ENCODE measurements at regions not wholly inside any gene's neighbourhood (a gene's known extent, or its start where the extent isn't known, plus 50 kb on each side); places are given as distances from the start of the nearest gene placed in this dataset.

DNA sequence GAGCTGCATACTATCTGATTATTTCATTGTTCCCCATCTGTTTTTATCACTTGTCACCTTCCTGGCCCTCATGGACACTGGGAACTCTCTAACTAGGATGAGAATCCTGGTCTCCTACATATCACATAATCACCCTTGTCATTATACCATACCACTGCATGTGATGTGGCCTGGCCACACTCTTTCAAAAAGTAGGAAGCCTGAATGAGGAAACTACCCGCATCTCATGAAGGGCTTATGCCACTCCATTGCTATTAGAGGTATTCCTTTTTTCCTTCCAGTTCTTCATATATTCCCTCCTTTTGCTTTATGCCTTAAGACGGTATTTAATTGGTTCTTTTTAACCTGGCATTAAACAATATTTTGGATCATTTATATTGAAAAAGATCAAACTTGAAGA is 1341.4 kb upstream of the NUDT12 start:
- no peak overlapping the region for H3K4me2 ChIP-seq (ENCODE audit: insufficient read depth, low read length)
- H3K27me3 ChIP-seq (ENCODE audit: control insufficient read depth in 2 of 2, insufficient read depth in 2 of 2, low read length in 2 of 2) = no peaks in the 10 kb centered on the region
- TF ChIP-seq, protein P1, sequence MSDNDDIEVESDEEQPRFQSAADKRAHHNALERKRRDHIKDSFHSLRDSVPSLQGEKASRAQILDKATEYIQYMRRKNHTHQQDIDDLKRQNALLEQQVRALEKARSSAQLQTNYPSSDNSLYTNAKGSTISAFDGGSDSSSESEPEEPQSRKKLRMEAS (IDR thresholded peaks at IDR 0.05; ENCODE audit: insufficient read depth, insufficient read length) = no peak
- no peak for TF ChIP-seq JUN (IDR thresholded peaks at IDR 0.05; ENCODE audit: borderline replicate concordance, insufficient read depth, insufficient read length, low read depth)
- no peak for TF ChIP-seq POLR2AphosphoS5 (IDR thresholded peaks at IDR 0.05; ENCODE audit: insufficient read depth, low read depth, low read length)
- TF ChIP-seq, protein P2, sequence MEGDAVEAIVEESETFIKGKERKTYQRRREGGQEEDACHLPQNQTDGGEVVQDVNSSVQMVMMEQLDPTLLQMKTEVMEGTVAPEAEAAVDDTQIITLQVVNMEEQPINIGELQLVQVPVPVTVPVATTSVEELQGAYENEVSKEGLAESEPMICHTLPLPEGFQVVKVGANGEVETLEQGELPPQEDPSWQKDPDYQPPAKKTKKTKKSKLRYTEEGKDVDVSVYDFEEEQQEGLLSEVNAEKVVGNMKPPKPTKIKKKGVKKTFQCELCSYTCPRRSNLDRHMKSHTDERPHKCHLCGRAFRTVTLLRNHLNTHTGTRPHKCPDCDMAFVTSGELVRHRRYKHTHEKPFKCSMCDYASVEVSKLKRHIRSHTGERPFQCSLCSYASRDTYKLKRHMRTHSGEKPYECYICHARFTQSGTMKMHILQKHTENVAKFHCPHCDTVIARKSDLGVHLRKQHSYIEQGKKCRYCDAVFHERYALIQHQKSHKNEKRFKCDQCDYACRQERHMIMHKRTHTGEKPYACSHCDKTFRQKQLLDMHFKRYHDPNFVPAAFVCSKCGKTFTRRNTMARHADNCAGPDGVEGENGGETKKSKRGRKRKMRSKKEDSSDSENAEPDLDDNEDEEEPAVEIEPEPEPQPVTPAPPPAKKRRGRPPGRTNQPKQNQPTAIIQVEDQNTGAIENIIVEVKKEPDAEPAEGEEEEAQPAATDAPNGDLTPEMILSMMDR (IDR thresholded peaks at IDR 0.05; ENCODE audit: extremely low read depth in 1 of 2, insufficient read depth in 1 of 2, low read depth in 1 of 2, low read length in 2 of 2) = no peak
- no peak for TF ChIP-seq MYC (IDR thresholded peaks at IDR 0.05; ENCODE audit: low read depth, low read length)
- no peak for TF ChIP-seq FOS (IDR thresholded peaks at IDR 0.05; ENCODE audit: borderline replicate concordance, insufficient read depth, low read length)
- TF ChIP-seq POLR2A (IDR thresholded peaks at IDR 0.05; ENCODE audit: low read depth, low read length) = no peak
- dilution Hi-C loops (cut with MboI; ENCODE audit: extremely low pct_ligation_motif_present, low sequenced_read_pairs) (no loop called here), intact Hi-C loops (cut with micrococcal nuclease) (no loop called here)
- no peak overlapping the region for H3K27ac ChIP-seq (ENCODE audit: insufficient read depth, low read depth, low read length)
- ChIA-PET CTCF (interaction anchor here (1.0 kb wide), 1 partner anchor 15 kb away, joined by 3 read pairs; no protein-coding TSS in a partner anchor), POLR2A (no interaction called here)
- H3K36me3 ChIP-seq (ENCODE audit: control insufficient read depth in 2 of 2, extremely low read depth in 1 of 2, insufficient read depth in 2 of 2, low read length in 2 of 2) = no peaks in the 10 kb centered on the region
- H3K9me3 ChIP-seq (replicated peaks; ENCODE audit: control insufficient read depth, insufficient read depth, low read length) = no peaks in the 10 kb centered on the region
- H2AFZ ChIP-seq (ENCODE audit: low read depth, low read length) = no peak overlapping the region
- H3K79me2 ChIP-seq (ENCODE audit: control insufficient read depth, insufficient read depth, low read length) = no peaks in the 10 kb centered on the region
- no peaks in the 10 kb centered on the region for H4K20me1 ChIP-seq (replicated peaks; ENCODE audit: control insufficient read depth, extremely low read depth, insufficient read depth, low read length)
- H3K4me3 ChIP-seq (replicated peaks in 1 of 3; ENCODE audit: insufficient read depth in 1 of 3, low read depth in 1 of 3, low read length in 3 of 3) = no peak overlapping the region
- H3K9ac ChIP-seq (replicated peaks; ENCODE audit: extremely low read depth, insufficient read depth, low read length) = no peak overlapping the region
- DNase-seq (ENCODE audit: low read depth, low spot score) (no peak), FAIRE-seq (no peak)
- no peaks in the 10 kb centered on the region for H3K4me1 ChIP-seq (ENCODE audit: control insufficient read depth, extremely low read depth, insufficient read depth, low read length)
- no peaks in the 10 kb centered on the region for H3K9me1 ChIP-seq (replicated peaks; ENCODE audit: control insufficient read depth, extremely low read depth, insufficient read depth, low read length)
- no TSS peak for BruUV-seq (replicated peaks)

DNA sequence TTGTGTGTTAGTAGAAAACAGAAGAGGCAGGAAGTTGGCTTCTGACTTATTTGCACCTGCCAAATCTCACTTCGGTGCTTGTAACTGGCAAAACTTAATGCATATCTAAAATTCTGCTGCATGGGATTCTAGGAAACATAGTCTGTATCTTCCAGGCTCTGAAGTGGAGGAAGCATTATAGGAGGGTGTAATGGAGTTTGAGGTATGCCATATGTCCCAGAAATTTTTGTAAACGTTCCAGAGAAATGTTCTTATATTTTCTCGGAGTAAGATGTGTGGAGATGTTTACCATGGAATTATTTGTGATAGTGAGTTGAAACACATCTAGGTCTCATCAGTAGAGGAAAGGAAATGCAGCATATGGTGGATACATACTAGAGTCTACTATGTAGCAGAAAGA is 1329.0 kb upstream of the NUDT12 start:
- no peaks in the 10 kb centered on the region for H3K9me1 ChIP-seq (replicated peaks; ENCODE audit: control insufficient read depth, extremely low read depth, insufficient read depth, low read length)
- DNase-seq (ENCODE audit: low read depth, low spot score) (no peak), FAIRE-seq (no peak)
- no peaks in the 10 kb centered on the region for H3K79me2 ChIP-seq (ENCODE audit: control insufficient read depth, insufficient read depth, low read length)
- CTCF ChIA-PET = no interaction called here
- H4K20me1 ChIP-seq (replicated peaks; ENCODE audit: control insufficient read depth, extremely low read depth, insufficient read depth, low read length) = no peaks in the 10 kb centered on the region
- no peaks in the 10 kb centered on the region for H3K4me1 ChIP-seq (ENCODE audit: control insufficient read depth, extremely low read depth, insufficient read depth, low read length)
- no peak overlapping the region for H3K4me2 ChIP-seq (ENCODE audit: insufficient read depth, low read length)
- H3K27me3 ChIP-seq (ENCODE audit: control insufficient read depth in 2 of 2, insufficient read depth in 2 of 2, low read length in 2 of 2) = no peaks in the 10 kb centered on the region
- H3K27ac ChIP-seq (ENCODE audit: insufficient read depth, low read depth, low read length) = no peak overlapping the region
- BruUV-seq (replicated peaks) = no TSS peak
- no peak overlapping the region for H3K4me3 ChIP-seq (replicated peaks in 1 of 3; ENCODE audit: insufficient read depth in 1 of 3, low read depth in 1 of 3, low read length in 3 of 3)
- POLR2A ChIA-PET = no interaction called here
- dilution Hi-C loops (cut with MboI; ENCODE audit: extremely low pct_ligation_motif_present, low sequenced_read_pairs) = no loop called here
- intact Hi-C loops (cut with micrococcal nuclease) = no loop called here
- H3K36me3 ChIP-seq (ENCODE audit: control insufficient read depth in 2 of 2, extremely low read depth in 1 of 2, insufficient read depth in 2 of 2, low read length in 2 of 2) = no peaks in the 10 kb centered on the region
- H3K9me3 ChIP-seq (replicated peaks; ENCODE audit: control insufficient read depth, insufficient read depth, low read length) = no peaks in the 10 kb centered on the region
- H2AFZ ChIP-seq (ENCODE audit: low read depth, low read length) = no peak overlapping the region
- no peak overlapping the region for H3K9ac ChIP-seq (replicated peaks; ENCODE audit: extremely low read depth, insufficient read depth, low read length)
- TF ChIP-seq MYC (IDR thresholded peaks at IDR 0.05; ENCODE audit: low read depth, low read length) = no peak
- no peak for TF ChIP-seq POLR2A (IDR thresholded peaks at IDR 0.05; ENCODE audit: low read depth, low read length)
- TF ChIP-seq EZH2 (IDR thresholded peaks at IDR 0.05; ENCODE audit: borderline replicate concordance, low read depth, low read length, severe bottlenecking) = no peak
- TF ChIP-seq JUN (IDR thresholded peaks at IDR 0.05; ENCODE audit: borderline replicate concordance, insufficient read depth, insufficient read length, low read depth) = no peak
- TF ChIP-seq GATA2 (IDR thresholded peaks at IDR 0.05; ENCODE audit: insufficient read depth, insufficient read length, low read depth, low read length) = no peak
- no peak for TF ChIP-seq POLR2AphosphoS5 (IDR thresholded peaks at IDR 0.05; ENCODE audit: insufficient read depth, low read depth, low read length)
- TF ChIP-seq, protein P1 (IDR thresholded peaks at IDR 0.05; ENCODE audit: insufficient read depth, insufficient read length) = no peak
- TF ChIP-seq FOS (IDR thresholded peaks at IDR 0.05; ENCODE audit: borderline replicate concordance, insufficient read depth, low read length) = no peak
- TF ChIP-seq, protein P2 (IDR thresholded peaks at IDR 0.05; ENCODE audit: extremely low read depth in 1 of 2, insufficient read depth in 1 of 2, low read depth in 1 of 2, low read length in 2 of 2) = no peak

Measured in endothelial cell of umbilical vein (primary cell).